OCI-LY7 (cell line): ENCODE measurements at regions not wholly inside any gene's neighbourhood (a gene's known extent, or its start where the extent isn't known, plus 50 kb on each side); places are given as distances from the start of the nearest gene placed in this dataset.

Experiments used
- BruUV-seq: library from RNA; stranded (reverse); fragments of 400-500 nt; replicated peaks from 2 replicates; lab custom pipeline; 2021; lab: Mats Ljungman, UMichigan
- CTCF ChIA-PET: fragments of 300-600 bp; sonication (Branson Sonifier 250); formaldehyde crosslinking; loops from one replicate; lab custom pipeline; 2022; ENCODE audit warnings: antibody characterized with exemption; ENCODE audit not compliant: unreplicated experiment; lab: Charles Lee
- POLR2A ChIA-PET: fragments of 300-600 bp; sonication (Branson Sonifier 250); formaldehyde crosslinking; loops from one replicate; lab custom pipeline; 2022; ENCODE audit warnings: antibody characterized with exemption; lab: Charles Lee
- DNase-seq: peaks from one replicate; pipeline ENCODE4 v3.0.0-alpha.2; 2015; ENCODE audit warnings: low spot score
- H2AFZ ChIP-seq: fragments of 200-600 bp; sonication (generic), shearing (Covaris generic); 2 replicates; pipeline ENCODE4 v1.6.1; 2014; ENCODE audit warnings: mild to moderate bottlenecking, antibody characterized with exemption, low read length, moderate library complexity
- H3K27ac ChIP-seq: fragments of 200-600 bp; sonication (generic); 2 replicates; pipeline ENCODE4 v1.5.1; 2014; ENCODE audit warnings: mixed run types, low read depth, mild to moderate bottlenecking, moderate library complexity, low read length, inconsistent platforms; ENCODE audit not compliant: poor library complexity, severe bottlenecking
- H3K36me3 ChIP-seq: fragments of 200-600 bp; sonication (generic); 2 replicates; pipeline ENCODE4 v1.6.1; 2014; ENCODE audit warnings: mild to moderate bottlenecking, antibody characterized with exemption, low read length, moderate library complexity, mixed read lengths; ENCODE audit not compliant: insufficient read depth
- H3K4me1 ChIP-seq: fragments of 200-600 bp; sonication (generic); 2 replicates; pipeline ENCODE4 v1.5.1; 2014; ENCODE audit warnings: mild to moderate bottlenecking, low read length; ENCODE audit not compliant: insufficient read depth, poor library complexity, severe bottlenecking
- H3K4me2 ChIP-seq: fragments of 200-600 bp; sonication (generic); 2 replicates; pipeline ENCODE4 v1.6.1; 2014; ENCODE audit warnings: mild to moderate bottlenecking, low read length
- H3K4me3 ChIP-seq: fragments of 200-600 bp; sonication (generic); 2 replicates; pipeline ENCODE4 v1.5.1; 2014; ENCODE audit warnings: mild to moderate bottlenecking, low read depth, low read length; ENCODE audit not compliant: poor library complexity, severe bottlenecking
- H3K79me2 ChIP-seq: fragments of 200-600 bp; sonication (generic); 2 replicates; pipeline ENCODE4 v1.6.1; 2016; ENCODE audit warnings: low read depth, mild to moderate bottlenecking, low read length, moderate library complexity, mixed read lengths; ENCODE audit not compliant: insufficient read depth
- H3K9me2 ChIP-seq: fragments of 200-600 bp; sonication (generic); 2 replicates; pipeline ENCODE4 v1.6.1; 2016; ENCODE audit warnings: mild to moderate bottlenecking, low read length, mixed read lengths; ENCODE audit not compliant: insufficient read depth
- H3K9me3 ChIP-seq: fragments of 200-600 bp; sonication (generic); 2 replicates; pipeline ENCODE4 v1.6.1; 2014; ENCODE audit warnings: mild to moderate bottlenecking, mixed run types, low read length, mixed read lengths
- H4K20me1 ChIP-seq: fragments of 200-600 bp; sonication (generic); 2 replicates; pipeline ENCODE4 v1.6.1; 2014; ENCODE audit warnings: mild to moderate bottlenecking, antibody characterized with exemption, low read length, moderate library complexity, mixed read lengths; ENCODE audit not compliant: insufficient read depth
- CTCF ChIP-seq: fragments of 200-600 bp; sonication (generic); conservative IDR thresholded peaks from 2 replicates; pipeline ENCODE4 v1.5.1; 2014; ENCODE audit warnings: mild to moderate bottlenecking, antibody characterized with exemption, low read length, moderate library complexity, mixed read lengths
- EZH2phosphoT487 ChIP-seq: fragments of 200-600 bp; sonication (generic); IDR thresholded peaks from 2 replicates; pipeline ENCODE4 v1.6.1; 2018; ENCODE audit warnings: low read depth, borderline replicate concordance, mild to moderate bottlenecking, mixed run types, antibody characterized with exemption, low read length, moderate library complexity, mixed read lengths
- intact Hi-C: fragments of 100-400 bp; cut with micrococcal nuclease; formaldehyde crosslinking; loops from one replicate; pipeline ENCODE4 v1.10.0; 2022; ENCODE audit not compliant: unreplicated experiment

GRCh38 chr17:45666046-45666600 lies 118.0 kb upstream of the CRHR1 start:
- Histone ChIP-seq H3K4me2 (no peak overlapping the region), H3K36me3 (no peaks in the 10 kb centered on the region), H3K9me3 (no peaks in the 10 kb centered on the region), H3K27ac (no peak overlapping the region), H2AFZ (no peak overlapping the region), H3K79me2 (no peaks in the 10 kb centered on the region), H4K20me1 (no peaks in the 10 kb centered on the region), H3K4me3 (no peak overlapping the region), H3K9me2 (no peaks in the 10 kb centered on the region), H3K4me1 (no peaks in the 10 kb centered on the region)
- no peak for DNase-seq
- ChIA-PET CTCF (interaction anchor here (1.0 kb wide), 1 partner anchor 11 kb away, joined by 3 read pairs; no protein-coding TSS in a partner anchor), POLR2A (no interaction called here)
- intact Hi-C loops: no loop called here
- TF ChIP-seq CTCF (0 out of 2 replicates have a peak, but pooled peaks have one; percentile 19), EZH2phosphoT487 (no peak)
- BruUV-seq: no TSS peak

- H3K27ac ChIP-seq: no peak overlapping the region
- H2AFZ ChIP-seq: no peak overlapping the region
- no peaks in the 10 kb centered on the region for H3K4me1 ChIP-seq
- TF ChIP-seq CTCF (no peak), EZH2phosphoT487 (no peak)
- no peaks in the 10 kb centered on the region for H4K20me1 ChIP-seq
- H3K4me2 ChIP-seq: no peak overlapping the region
- CTCF ChIA-PET: interaction anchor here (1.0 kb wide), 1 partner anchor 11 kb away, joined by 3 read pairs; no protein-coding TSS in a partner anchor
- no peaks in the 10 kb centered on the region for H3K9me3 ChIP-seq
- no peak overlapping the region for H3K4me3 ChIP-seq
- POLR2A ChIA-PET: no interaction called here
- intact Hi-C loops: no loop called here
- no peaks in the 10 kb centered on the region for H3K9me2 ChIP-seq
- no peak for DNase-seq
- no peaks in the 10 kb centered on the region for H3K79me2 ChIP-seq
- BruUV-seq: no TSS peak
- no peaks in the 10 kb centered on the region for H3K36me3 ChIP-seq
These were observed 117.5 kb upstream of the CRHR1 start for GRCh38 chr17:45666641-45667040.

- no peak for DNase-seq
- ChIA-PET POLR2A (interaction anchor here (0.8 kb wide), 1 partner anchor 21 kb away, joined by 4 read pairs; no protein-coding TSS in a partner anchor), CTCF (no interaction called here)
- H3K27ac ChIP-seq: no peak overlapping the region
- no peaks in the 10 kb centered on the region for H4K20me1 ChIP-seq
- no peak overlapping the region for H3K4me3 ChIP-seq
- no peaks in the 10 kb centered on the region for H3K36me3 ChIP-seq
- no peaks in the 10 kb centered on the region for H3K9me3 ChIP-seq
- no peak overlapping the region for H3K4me2 ChIP-seq
- H2AFZ ChIP-seq: no peak overlapping the region
- no peaks in the 10 kb centered on the region for H3K9me2 ChIP-seq
- BruUV-seq: no TSS peak
- H3K79me2 ChIP-seq: no peaks in the 10 kb centered on the region
- H3K4me1 ChIP-seq: no peaks in the 10 kb centered on the region
- TF ChIP-seq CTCF (no peak), EZH2phosphoT487 (no peak)
- intact Hi-C loops: no loop called here
These were observed 116.4 kb upstream of the CRHR1 start for GRCh38 chr17:45667591-45668171.
